NCI-H1105 (cell line): ENCODE measurements at regions not wholly inside any gene's neighbourhood (a gene's known extent, or its start where the extent isn't known, plus 50 kb on each side); places are given as distances from the start of the nearest gene placed in this dataset.

Experiments used
- DNase-seq: peaks from one replicate; lab custom pipeline; 2025; lab: John Stamatoyannopoulos, UW

GRCh38 chr2:9105601-9106337, 100.8 kb upstream of the ASAP2 start:
- no peak for DNase-seq

GRCh38 chr2:9103663-9104277, 100.3 kb upstream of the MBOAT2 start:
- DNase-seq: no peak

GRCh38 chr2:9102861-9103662, 99.6 kb upstream of the MBOAT2 start:
- no peak for DNase-seq

GRCh38 chr2:9101763-9102425, 98.4 kb upstream of the MBOAT2 start:
- no peak for DNase-seq

GRCh38 chr2:9100080-9100876, 96.8 kb upstream of the MBOAT2 start:
- no peak for DNase-seq

GRCh38 chr2:9099341-9099751, 95.9 kb upstream of the MBOAT2 start:
- DNase-seq: no peak

GRCh38 chr2:9097892-9098291, 94.4 kb upstream of the MBOAT2 start:
- no peak for DNase-seq

GRCh38 chr2:9097239-9097638, 93.8 kb upstream of the MBOAT2 start:
- no peak for DNase-seq

GRCh38 chr2:9096761-9097160, 93.3 kb upstream of the MBOAT2 start:
- DNase-seq: no peak

GRCh38 chr2:9095690-9096089, 92.2 kb upstream of the MBOAT2 start:
- DNase-seq: no peak

GRCh38 chr2:9095226-9095625, 91.7 kb upstream of the MBOAT2 start:
- no peak for DNase-seq

- no peak for DNase-seq
Measured at GRCh38 chr2:9094117-9094516, 90.6 kb upstream of the MBOAT2 start.

GRCh38 chr2:9093324-9093723, 89.8 kb upstream of the MBOAT2 start:
- DNase-seq: no peak

GRCh38 chr2:9092383-9093282, 89.1 kb upstream of the MBOAT2 start:
- no peak for DNase-seq

- no peak for DNase-seq
Measured at GRCh38 chr2:9091811-9092210, 88.3 kb upstream of the MBOAT2 start.

GRCh38 chr2:9089831-9090230, 86.3 kb upstream of the MBOAT2 start:
- no peak for DNase-seq

GRCh38 chr2:9087121-9087681, 83.7 kb upstream of the MBOAT2 start:
- DNase-seq: no peak

GRCh38 chr2:9086465-9086864, 83.0 kb upstream of the MBOAT2 start:
- DNase-seq: no peak

GRCh38 chr2:9085353-9085752, 81.9 kb upstream of the MBOAT2 start:
- no peak for DNase-seq

GRCh38 chr2:9083287-9083686, 79.8 kb upstream of the MBOAT2 start:
- no peak for DNase-seq
